Hepatocyte (in vitro differentiated cells): ENCODE measurements at regions not wholly inside any gene's neighbourhood (a gene's known extent, or its start where the extent isn't known, plus 50 kb on each side); places are given as distances from the start of the nearest gene placed in this dataset.

ENCODE experiments used
- CTCF ChIP-seq: fragments of 200-600 bp; sonication (generic); IDR thresholded peaks from 2 replicates; pipeline ENCODE4 v1.5.1; 2016; ENCODE audit warnings: antibody characterized with exemption, mild to moderate bottlenecking; ENCODE audit not compliant: poor library complexity
- EZH2 ChIP-seq: fragments of 200-600 bp; sonication (generic); IDR thresholded peaks from 2 replicates; pipeline ENCODE4 v1.6.1; 2016; ENCODE audit warnings: antibody characterized with exemption, mild to moderate bottlenecking, borderline replicate concordance
- EZH2phosphoT487 ChIP-seq: fragments of 200-600 bp; sonication (generic); IDR thresholded peaks from one replicate; pipeline ENCODE4 v1.6.1; 2018; ENCODE audit warnings: antibody characterized with exemption, mild to moderate bottlenecking, low read depth, moderate library complexity; ENCODE audit not compliant: unreplicated experiment, severe bottlenecking

GRCh38 chr5:116880150-116880549 is 305.5 kb upstream of the SEMA6A start:
- TF ChIP-seq CTCF (no peak), EZH2 (no peak), EZH2phosphoT487 (no peak)
